HCT116 (cell line): ENCODE measurements at regions not wholly inside any gene's neighbourhood (a gene's known extent, or its start where the extent isn't known, plus 50 kb on each side); places are given as distances from the start of the nearest gene placed in this dataset.

Experiments used
- ATAC-seq: fragments of 200-7000 bp; cut with Tn5 transposase; 2 replicates; pipeline ENCODE4 v1.9.1; 2020; ENCODE audit warnings: mild to moderate bottlenecking, moderate library complexity
- BruUV-seq: library from RNA; stranded (reverse); fragments of 400-500 nt; replicated peaks from 2 replicates; lab custom pipeline; 2021; lab: Mats Ljungman, UMichigan
- CTCF ChIA-PET: fragments of 300-600 bp; sonication (Branson Sonifier 250); formaldehyde crosslinking; loops from one replicate; lab custom pipeline; 2021; ENCODE audit warnings: antibody characterized with exemption; lab: Charles Lee
- POLR2A ChIA-PET: fragments of 300-600, 350-600 bp; sonication (Branson Sonifier 250); formaldehyde crosslinking; loops from one replicate; lab custom pipeline; 2021; ENCODE audit warnings: antibody characterized with exemption; lab: Charles Lee
- RAD21 ChIA-PET, 2 experiments: fragments of 300-600 bp; sonication (Branson Sonifier 250); formaldehyde crosslinking; loops; one replicate each; lab custom pipeline; 2023; ENCODE audit warnings: low total read pairs in 2 of 2; ENCODE audit not compliant: uncharacterized antibody in 2 of 2, unreplicated experiment in 2 of 2, low non-redundant PET in 1 of 2; lab: Charles Lee
- DNase-seq: peaks from one replicate; pipeline ENCODE4 v3.0.0-alpha.2; 2010; ENCODE audit warnings: low read depth, low spot score
- H2AFZ ChIP-seq: fragments of 200-600 bp; shearing (Covaris generic), sonication (generic); 2 replicates; pipeline ENCODE4 v1.6.1; 2017; ENCODE audit warnings: low read depth, mixed run types, mixed read lengths, antibody characterized with exemption, low read length; ENCODE audit not compliant: poor library complexity, severe bottlenecking
- H3K27ac ChIP-seq: 2 replicates; pipeline ENCODE4 v1.5.1; 2012; ENCODE audit warnings: low read depth, low read length
- H3K27me3 ChIP-seq: fragments of 200-600 bp; sonication (generic); 2 replicates; pipeline ENCODE4 v1.6.1; 2016; ENCODE audit warnings: mixed run types, low read length, mixed read lengths; ENCODE audit not compliant: insufficient read depth
- H3K36me3 ChIP-seq, 2 experiments: fragments of 200-500 bp in 1 of 2; fragments of 200-600 bp in 1 of 2; sonication (Bioruptor generic) in 1 of 2; sonication (generic) in 1 of 2; 2 replicates each; pipeline versions ENCODE4 v1.5.1 to v1.6.1; 2014 to 2016; ENCODE audit warnings: low read length in 2 of 2, inconsistent platforms in 1 of 2, mixed read lengths in 1 of 2, mixed run types in 1 of 2; ENCODE audit not compliant: insufficient read depth in 2 of 2, control insufficient read depth in 1 of 2
- H3K4me1 ChIP-seq, 2 experiments: fragments of 200-600 bp in 1 of 2; sonication (generic) in 1 of 2; 2 replicates each; pipeline versions ENCODE4 v1.5.1 to v1.6.1; 2012 to 2017; ENCODE audit warnings: low read length in 2 of 2, inconsistent platforms in 1 of 2, mild to moderate bottlenecking in 1 of 2, mixed read lengths in 1 of 2, mixed run types in 1 of 2, moderate library complexity in 1 of 2; ENCODE audit not compliant: insufficient read depth in 2 of 2, control insufficient read depth in 1 of 2
- H3K4me2 ChIP-seq: fragments of 200-600 bp; sonication (generic); 2 replicates; pipeline ENCODE4 v1.6.1; 2017; ENCODE audit warnings: mixed run types, low read length, mixed read lengths
- H3K4me3 ChIP-seq, 2 experiments: fragments of 200-600 bp in 1 of 2; sonication (generic) in 1 of 2; replicated peaks in 1 of 2; 2 replicates each; pipeline ENCODE4 v1.5.1; 2011 to 2016; ENCODE audit warnings: low read length in 2 of 2, control low read depth in 1 of 2, low read depth in 1 of 2, mild to moderate bottlenecking in 1 of 2, mixed read lengths in 1 of 2, mixed run types in 1 of 2
- H3K79me2 ChIP-seq: fragments of 200-600 bp; sonication (generic); 2 replicates; pipeline ENCODE4 v1.6.1; 2017; ENCODE audit warnings: mild to moderate bottlenecking, mixed run types, low read length, moderate library complexity, mixed read lengths; ENCODE audit not compliant: insufficient read depth
- H3K9ac ChIP-seq: fragments of 200-600 bp; sonication (generic); 2 replicates; pipeline ENCODE4 v1.6.1; 2016; ENCODE audit warnings: low read length, mixed read lengths
- H3K9me2 ChIP-seq: fragments of 200-600 bp; sonication (generic), shearing (Covaris generic); 2 replicates; pipeline ENCODE4 v1.6.1; 2017; ENCODE audit warnings: mixed run types, mild to moderate bottlenecking, moderate library complexity; ENCODE audit not compliant: insufficient read depth
- H3K9me3 ChIP-seq, 2 experiments: fragments of 200-500 bp in 1 of 2; fragments of 200-600 bp in 1 of 2; sonication (Bioruptor generic) in 1 of 2; sonication (generic) in 1 of 2; 2 replicates each; pipeline ENCODE4 v1.6.1; 2014 to 2017; ENCODE audit warnings: low read length in 2 of 2, mixed read lengths in 2 of 2, inconsistent platforms in 1 of 2, low read depth in 1 of 2, mild to moderate bottlenecking in 1 of 2, mixed run types in 1 of 2, moderate library complexity in 1 of 2; ENCODE audit not compliant: control insufficient read depth in 1 of 2, insufficient read depth in 1 of 2
- H4K20me1 ChIP-seq: fragments of 200-600 bp; sonication (generic), shearing (Covaris generic); 2 replicates; pipeline ENCODE4 v1.6.1; 2017; ENCODE audit warnings: mixed run types, mild to moderate bottlenecking, moderate library complexity; ENCODE audit not compliant: insufficient read depth
- ATF3 ChIP-seq: IDR thresholded peaks from 2 replicates; pipeline ENCODE4 v1.6.1; 2012
- CBX3 ChIP-seq: IDR thresholded peaks from 2 replicates; pipeline ENCODE4 v1.6.1; 2012; ENCODE audit warnings: low read depth
- CTCF ChIP-seq, 3 experiments: fragments of 200-600 bp in 1 of 3; sonication (generic) in 1 of 3; IDR thresholded peaks in 2 of 3; conservative IDR thresholded peaks in 1 of 3; 2 replicates each; pipeline ENCODE4 v1.5.1; 2012 to 2017; ENCODE audit warnings: low read depth in 2 of 3, low read length in 2 of 3, antibody characterized with exemption in 1 of 3, borderline replicate concordance in 1 of 3, control low read depth in 1 of 3, mild to moderate bottlenecking in 1 of 3, mixed read lengths in 1 of 3, mixed run types in 1 of 3, moderate library complexity in 1 of 3; ENCODE audit not compliant: insufficient read depth in 1 of 3
- ELF1 ChIP-seq: IDR thresholded peaks from 2 replicates; pipeline ENCODE4 v1.6.1; 2012; ENCODE audit warnings: low read depth, borderline replicate concordance
- EZH2 ChIP-seq: fragments of 200-600 bp; sonication (generic); IDR thresholded peaks from 2 replicates; pipeline ENCODE4 v1.6.1; 2017; ENCODE audit warnings: antibody characterized with exemption, mixed run types
- JUND ChIP-seq: IDR thresholded peaks from 2 replicates; pipeline ENCODE4 v1.6.1; 2012
- YY1 ChIP-seq: IDR thresholded peaks from 2 replicates; pipeline ENCODE4 v1.6.1; 2011; ENCODE audit warnings: low read length, low read depth, moderate library complexity, mild to moderate bottlenecking; ENCODE audit not compliant: insufficient replicate concordance; ENCODE audit errors: extremely low read depth
- intact Hi-C: fragments of 100-400 bp; cut with micrococcal nuclease; formaldehyde crosslinking; loops from 2 replicates; pipeline ENCODE4 v1.10.0; 2022

- POLR2A ChIA-PET = no interaction called here
- CTCF ChIA-PET = interaction anchor here (1.0 kb wide), 1 partner anchor 111 kb away, joined by 4 read pairs; no protein-coding TSS in a partner anchor
- Histone ChIP-seq H3K4me2 (no peak overlapping the region), H3K79me2 (no peaks in the 10 kb centered on the region), H3K36me3 (no peaks in the 10 kb centered on the region), H3K27ac (no peak overlapping the region), H4K20me1 (no peaks in the 10 kb centered on the region), H3K9me2 (no peaks in the 10 kb centered on the region), H2AFZ (no peak overlapping the region), H3K9me3 (no peaks in the 10 kb centered on the region), H3K4me1 (peaks cover 8 to 11% of the 10 kb centered on the region in 2 experiments; a peak in 2 of 4 replicates), H3K27me3 (no peaks in the 10 kb centered on the region), H3K9ac (no peak overlapping the region), H3K4me3 (no peak overlapping the region)
- intact Hi-C loops = no loop called here
- RAD21 ChIA-PET = no interaction called here
- BruUV-seq = no TSS peak
- ATAC-seq (peak; percentile 75), DNase-seq (no peak)
- TF ChIP-seq ELF1 = no peak
Observed at GRCh38 chr3:139217633-139218032, 126.2 kb upstream of the MRPS22 start.

DNA sequence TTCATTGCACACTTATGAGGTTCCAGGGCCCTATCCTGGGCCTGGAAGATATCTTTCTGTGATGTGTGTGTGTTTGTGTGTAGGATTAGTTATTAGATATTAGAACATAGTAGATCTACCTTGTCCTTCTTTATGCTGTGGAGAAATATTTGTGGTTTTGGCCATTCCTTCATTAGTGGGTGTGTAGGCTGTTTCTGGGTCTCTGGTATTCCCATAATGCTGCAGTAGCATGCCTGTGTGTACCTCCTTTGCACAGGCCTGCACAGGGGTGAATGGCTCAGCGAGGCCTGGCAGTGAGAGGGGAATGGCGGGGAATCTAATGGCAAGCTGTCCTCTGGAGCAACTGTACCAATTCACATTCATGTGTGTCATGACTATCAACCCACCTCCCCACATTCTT is 125.8 kb upstream of the MRPS22 start:
- DNase-seq (no peak), ATAC-seq (peak; percentile 45)
- no peaks in the 10 kb centered on the region for H3K36me3 ChIP-seq
- no peaks in the 10 kb centered on the region for H3K9me2 ChIP-seq
- H4K20me1 ChIP-seq = no peaks in the 10 kb centered on the region
- peaks cover 8 to 11% of the 10 kb centered on the region in 2 experiments; a peak in 2 of 4 replicates for H3K4me1 ChIP-seq
- no peaks in the 10 kb centered on the region for H3K27me3 ChIP-seq
- BruUV-seq = no TSS peak
- H3K9ac ChIP-seq = no peak overlapping the region
- CTCF ChIA-PET = interaction anchor here (1.0 kb wide), 1 partner anchor 111 kb away, joined by 4 read pairs; no protein-coding TSS in a partner anchor
- H3K27ac ChIP-seq = no peak overlapping the region
- RAD21 ChIA-PET = no interaction called here
- POLR2A ChIA-PET = no interaction called here
- no peak overlapping the region for H3K4me2 ChIP-seq
- no peaks in the 10 kb centered on the region for H3K9me3 ChIP-seq
- no peak overlapping the region for H3K4me3 ChIP-seq
- H2AFZ ChIP-seq = no peak overlapping the region
- TF ChIP-seq CBX3 = no peak
- TF ChIP-seq ATF3 = no peak
- TF ChIP-seq EZH2 = no peak
- TF ChIP-seq YY1 = no peak
- TF ChIP-seq CTCF (IDR thresholded peaks at IDR 0.05 in 2 of 3, conservative IDR thresholded peaks at IDR 0.05 in 1 of 3; ENCODE audit: borderline replicate concordance in 1 of 3, insufficient read depth in 1 of 3, low read depth in 2 of 3, low read length in 2 of 3) = no peak
- no peak for TF ChIP-seq JUND
- intact Hi-C loops = no loop called here
- H3K79me2 ChIP-seq = no peaks in the 10 kb centered on the region
